ENCODE measurements at regions not wholly inside any gene's neighbourhood (a gene's known extent, or its start where the extent isn't known, plus 50 kb on each side); places are given as distances from the start of the nearest gene placed in this dataset.

DNA sequence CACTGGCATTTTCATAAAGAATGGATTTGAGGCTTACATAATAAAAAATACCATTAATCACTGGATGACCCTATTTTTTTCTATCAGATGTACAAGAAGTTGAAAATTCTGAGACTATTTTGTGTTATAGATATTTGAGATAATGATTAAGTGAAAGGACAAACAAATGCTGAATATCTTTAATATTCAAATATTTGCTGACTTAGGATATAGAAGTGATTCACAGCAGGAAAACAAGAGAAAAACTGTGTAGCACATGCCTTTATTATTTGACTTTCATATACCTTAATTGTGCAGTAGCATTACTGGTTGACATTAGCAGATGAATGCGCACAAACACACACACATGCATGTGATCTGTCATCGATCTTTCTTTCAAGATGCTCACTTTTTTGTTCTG is 766.5 kb downstream of the SATB2 start:
- TF ChIP-seq TCF12 (IDR thresholded peaks at IDR 0.05; ENCODE audit: low read depth) (no peak), RAD21 (IDR thresholded peaks at IDR 0.05; ENCODE audit: low read depth) (no peak), CREB1 (IDR thresholded peaks at IDR 0.05; ENCODE audit: low read depth) (no peak), FOXM1 (IDR thresholded peaks at IDR 0.05; ENCODE audit: borderline replicate concordance, low read depth) (no peak), TAF1 (IDR thresholded peaks at IDR 0.05; ENCODE audit: low read depth) (no peak), YY1 (IDR thresholded peaks at IDR 0.05; ENCODE audit: low read depth) (no peak), EGR1 (IDR thresholded peaks at IDR 0.05) (no peak), EP300 (IDR thresholded peaks at IDR 0.05; ENCODE audit: borderline replicate concordance) (no peak), ZBTB7A (IDR thresholded peaks at IDR 0.05; ENCODE audit: low read depth) (no peak), NFIC (IDR thresholded peaks at IDR 0.05) (no peak), TEAD4 (IDR thresholded peaks at IDR 0.05) (no peak), CEBPB (IDR thresholded peaks at IDR 0.05) (no peak)
- TF ChIP-seq, protein P1, sequence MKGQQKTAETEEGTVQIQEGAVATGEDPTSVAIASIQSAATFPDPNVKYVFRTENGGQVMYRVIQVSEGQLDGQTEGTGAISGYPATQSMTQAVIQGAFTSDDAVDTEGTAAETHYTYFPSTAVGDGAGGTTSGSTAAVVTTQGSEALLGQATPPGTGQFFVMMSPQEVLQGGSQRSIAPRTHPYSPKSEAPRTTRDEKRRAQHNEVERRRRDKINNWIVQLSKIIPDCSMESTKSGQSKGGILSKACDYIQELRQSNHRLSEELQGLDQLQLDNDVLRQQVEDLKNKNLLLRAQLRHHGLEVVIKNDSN (IDR thresholded peaks at IDR 0.05): no peak
- TF ChIP-seq, protein P2, sequence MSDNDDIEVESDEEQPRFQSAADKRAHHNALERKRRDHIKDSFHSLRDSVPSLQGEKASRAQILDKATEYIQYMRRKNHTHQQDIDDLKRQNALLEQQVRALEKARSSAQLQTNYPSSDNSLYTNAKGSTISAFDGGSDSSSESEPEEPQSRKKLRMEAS (IDR thresholded peaks at IDR 0.05): no peak
- TF ChIP-seq, protein P3, sequence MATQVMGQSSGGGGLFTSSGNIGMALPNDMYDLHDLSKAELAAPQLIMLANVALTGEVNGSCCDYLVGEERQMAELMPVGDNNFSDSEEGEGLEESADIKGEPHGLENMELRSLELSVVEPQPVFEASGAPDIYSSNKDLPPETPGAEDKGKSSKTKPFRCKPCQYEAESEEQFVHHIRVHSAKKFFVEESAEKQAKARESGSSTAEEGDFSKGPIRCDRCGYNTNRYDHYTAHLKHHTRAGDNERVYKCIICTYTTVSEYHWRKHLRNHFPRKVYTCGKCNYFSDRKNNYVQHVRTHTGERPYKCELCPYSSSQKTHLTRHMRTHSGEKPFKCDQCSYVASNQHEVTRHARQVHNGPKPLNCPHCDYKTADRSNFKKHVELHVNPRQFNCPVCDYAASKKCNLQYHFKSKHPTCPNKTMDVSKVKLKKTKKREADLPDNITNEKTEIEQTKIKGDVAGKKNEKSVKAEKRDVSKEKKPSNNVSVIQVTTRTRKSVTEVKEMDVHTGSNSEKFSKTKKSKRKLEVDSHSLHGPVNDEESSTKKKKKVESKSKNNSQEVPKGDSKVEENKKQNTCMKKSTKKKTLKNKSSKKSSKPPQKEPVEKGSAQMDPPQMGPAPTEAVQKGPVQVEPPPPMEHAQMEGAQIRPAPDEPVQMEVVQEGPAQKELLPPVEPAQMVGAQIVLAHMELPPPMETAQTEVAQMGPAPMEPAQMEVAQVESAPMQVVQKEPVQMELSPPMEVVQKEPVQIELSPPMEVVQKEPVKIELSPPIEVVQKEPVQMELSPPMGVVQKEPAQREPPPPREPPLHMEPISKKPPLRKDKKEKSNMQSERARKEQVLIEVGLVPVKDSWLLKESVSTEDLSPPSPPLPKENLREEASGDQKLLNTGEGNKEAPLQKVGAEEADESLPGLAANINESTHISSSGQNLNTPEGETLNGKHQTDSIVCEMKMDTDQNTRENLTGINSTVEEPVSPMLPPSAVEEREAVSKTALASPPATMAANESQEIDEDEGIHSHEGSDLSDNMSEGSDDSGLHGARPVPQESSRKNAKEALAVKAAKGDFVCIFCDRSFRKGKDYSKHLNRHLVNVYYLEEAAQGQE (IDR thresholded peaks at IDR 0.05; ENCODE audit: low read depth): no peak

DNA sequence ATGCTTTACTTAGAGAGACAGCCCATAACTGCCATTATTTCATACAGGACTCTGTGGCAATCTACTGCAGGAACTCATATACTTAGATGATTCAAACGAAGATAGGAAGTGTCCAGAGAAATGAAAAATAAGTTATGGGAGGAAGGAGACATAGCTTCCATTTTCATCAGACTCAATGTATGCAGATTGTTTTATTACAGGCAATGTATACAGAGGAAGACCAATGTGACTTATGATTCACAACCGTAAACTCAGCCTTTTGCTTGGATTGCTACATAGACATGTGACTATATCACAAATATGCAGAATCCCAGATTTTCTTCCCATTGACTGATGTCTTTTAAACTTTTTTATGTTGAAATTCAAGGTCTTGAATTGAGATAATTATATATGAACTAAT is 793.4 kb downstream of the SATB2 start:
- TF ChIP-seq, protein P1 (IDR thresholded peaks at IDR 0.05): no peak
- TF ChIP-seq TEAD4 (IDR thresholded peaks at IDR 0.05): no peak
- TF ChIP-seq TAF1 (IDR thresholded peaks at IDR 0.05; ENCODE audit: low read depth): no peak
- no peak for TF ChIP-seq EGR1 (IDR thresholded peaks at IDR 0.05)
- no peak for TF ChIP-seq CREB1 (IDR thresholded peaks at IDR 0.05; ENCODE audit: low read depth)
- no peak for TF ChIP-seq NFIC (IDR thresholded peaks at IDR 0.05)
- no peak for TF ChIP-seq TCF12 (IDR thresholded peaks at IDR 0.05; ENCODE audit: low read depth)
- TF ChIP-seq, protein P2 (IDR thresholded peaks at IDR 0.05): no peak

DNA sequence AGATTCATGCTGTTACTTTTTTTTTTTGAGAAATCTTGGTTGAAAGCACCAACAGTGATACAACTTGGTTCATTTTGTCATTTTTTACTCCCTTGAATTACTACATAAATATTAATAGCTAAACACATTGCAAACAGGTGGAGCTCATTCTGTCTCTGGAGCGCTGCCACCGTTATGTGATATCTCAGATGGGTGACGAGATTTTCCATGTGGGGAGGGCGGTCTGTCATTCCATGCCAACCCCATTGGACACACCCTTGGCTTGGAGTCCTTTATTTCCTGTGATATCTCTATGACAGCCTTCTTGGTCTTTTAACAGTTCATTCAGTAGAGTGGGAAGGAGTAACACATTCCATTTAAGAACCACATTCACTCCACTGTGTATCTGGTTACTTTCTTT is 794.8 kb downstream of the SATB2 start:
- no peak for TF ChIP-seq FOXM1 (IDR thresholded peaks at IDR 0.05; ENCODE audit: borderline replicate concordance, low read depth)
- no peak for TF ChIP-seq CREB1 (IDR thresholded peaks at IDR 0.05; ENCODE audit: low read depth)
- TF ChIP-seq TEAD4 (IDR thresholded peaks at IDR 0.05): no peak
- TF ChIP-seq, protein P2 (IDR thresholded peaks at IDR 0.05): no peak
- no peak for TF ChIP-seq EGR1 (IDR thresholded peaks at IDR 0.05)
- TF ChIP-seq, protein P1 (IDR thresholded peaks at IDR 0.05): no peak
- no peak for TF ChIP-seq CEBPB (IDR thresholded peaks at IDR 0.05)
- TF ChIP-seq TCF12 (IDR thresholded peaks at IDR 0.05; ENCODE audit: low read depth): no peak
- TF ChIP-seq TAF1 (IDR thresholded peaks at IDR 0.05; ENCODE audit: low read depth): no peak

DNA sequence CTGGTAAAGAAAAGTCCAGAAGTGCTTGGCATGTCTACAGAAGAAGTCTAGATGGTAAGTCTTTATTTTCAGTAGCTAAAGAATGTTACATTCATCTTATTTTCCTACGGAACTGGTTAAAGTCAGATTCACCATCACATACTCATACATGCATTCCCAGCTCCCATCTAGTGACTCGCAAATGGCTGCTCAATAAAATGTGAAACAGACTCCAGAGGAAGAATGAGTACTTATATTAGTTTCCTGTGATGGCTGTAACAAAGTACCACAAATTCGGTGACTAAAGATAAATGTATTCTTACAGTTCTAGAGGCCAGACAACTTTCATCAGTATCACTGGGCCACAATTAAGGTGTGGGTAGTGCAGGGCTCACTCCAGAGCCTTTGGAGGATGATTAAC is 797.2 kb downstream of the SATB2 start:
- TF ChIP-seq RAD21 (IDR thresholded peaks at IDR 0.05; ENCODE audit: low read depth) (no peak), EGR1 (IDR thresholded peaks at IDR 0.05) (no peak), CREB1 (IDR thresholded peaks at IDR 0.05; ENCODE audit: low read depth) (no peak), EP300 (IDR thresholded peaks at IDR 0.05; ENCODE audit: borderline replicate concordance) (no peak), FOXM1 (IDR thresholded peaks at IDR 0.05; ENCODE audit: borderline replicate concordance, low read depth) (no peak), TEAD4 (IDR thresholded peaks at IDR 0.05) (no peak), NFIC (IDR thresholded peaks at IDR 0.05) (no peak), TCF12 (IDR thresholded peaks at IDR 0.05; ENCODE audit: low read depth) (no peak), TAF1 (IDR thresholded peaks at IDR 0.05; ENCODE audit: low read depth) (no peak), CEBPB (IDR thresholded peaks at IDR 0.05) (no peak), YY1 (IDR thresholded peaks at IDR 0.05; ENCODE audit: low read depth) (no peak)
- TF ChIP-seq, protein P1 (IDR thresholded peaks at IDR 0.05): no peak
- TF ChIP-seq, protein P3 (IDR thresholded peaks at IDR 0.05; ENCODE audit: low read depth): no peak
- TF ChIP-seq, protein P2 (IDR thresholded peaks at IDR 0.05): no peak

Measured in Ishikawa (cell line).